Pancreas (tissue), 10 donors: ENCODE measurements at regions not wholly inside any gene's neighbourhood (a gene's known extent, or its start where the extent isn't known, plus 50 kb on each side); places are given as distances from the start of the nearest gene placed in this dataset.

Source experiments
- ATAC-seq, 4 donors: fragments of 200-7000 bp; cut with Tn5 transposase; one replicate each; pipeline versions ENCODE4 v1.8.0 to v1.9.1; 2020; ENCODE audit warnings: mild to moderate bottlenecking in 4 of 4, moderate library complexity in 4 of 4
- DNase-seq, 6 donors: peaks; one replicate each; pipeline ENCODE4 v3.0.0-alpha.2; 2020
- FAIRE-seq: peaks from 2 replicates; lab custom pipeline; 2012; peaks lifted over from hg19 to GRCh38; lab: Jason Lieb, UNC
- H3K27ac ChIP-seq, 4 donors: fragments of 200-600 bp; sonication (generic); 1 replicate in 3 of 4; 2 replicates in 1 of 4; pipeline versions ENCODE4 v1.5.0 to v1.8.0; 2020
- H3K27me3 ChIP-seq, 4 donors: fragments of 200-600 bp; one replicate each; pipeline ENCODE4 v1.8.0; 2021
- H3K36me3 ChIP-seq, 3 donors: fragments of 200-600 bp; sonication (generic) in 1 of 3; one replicate each; pipeline versions ENCODE4 v1.5.0 to v1.8.0; 2020 to 2021
- H3K4me1 ChIP-seq, 3 donors: fragments of 200-600 bp; one replicate each; pipeline ENCODE4 v1.8.0; 2021
- H3K4me3 ChIP-seq, 4 donors: fragments of 200-600 bp; sonication (generic) in 2 of 4; one replicate each; pipeline versions ENCODE4 v1.5.0 to v1.8.0; 2020 to 2021
- H3K9me3 ChIP-seq, 4 donors: fragments of 200-600 bp; one replicate each; pipeline ENCODE4 v1.8.0; 2021
- CTCF ChIP-seq, 4 donors: fragments of 200-600 bp; sonication (generic) in 3 of 4; IDR thresholded peaks; one replicate each; pipeline versions ENCODE4 v1.5.0 to v1.8.0; 2021; ENCODE audit warnings: antibody characterized with exemption in 4 of 4
- WGBS, 2 donors: extraction: QIAGEN DNeasy Blood & Tissue Kit; methylation state at CpG; one replicate each; pipeline ENCODE4 v1.1.7; 2013; 5-methylcytosine and 5-hydroxymethylcytosine counted together
- intact Hi-C, 3 donors: fragments of 100-400 bp; cut with DNase I; formaldehyde crosslinking; loops; one replicate each; pipeline versions ENCODE4 v1.11.1 to v1.14.2; 2022
- donor health status: healthy with polysubstance abuse.
- donor health status: DM: no; HTN: no; CAD: no; lungs with moderate emphysema.
- donor health status: DM: no; HTN: no; CAD: no.
- donor health status: control.
- donor health status: control.
- donor health status: Bipolar disorder and iron deficiency.
- donor health status: DM: yes; HTN: yes; CAD: no.
- donor health status: DM: no; HTN: no; CAD: no.
- donor health status: DM: no; HTN: no; CAD: no.
- donor health status: DM: yes; HTN: yes; CAD: no.

GRCh38 chr4:181656748-181657147, 586.5 kb upstream of the TENM3 start:
- Histone ChIP-seq H3K36me3 (no peaks in the 10 kb centered on the region), H3K27ac (no peak overlapping the region), H3K27me3 (no peaks in the 10 kb centered on the region), H3K9me3 (no peaks in the 10 kb centered on the region), H3K4me1 (no peaks in the 10 kb centered on the region), H3K4me3 (no peak overlapping the region)
- TF ChIP-seq CTCF (IDR thresholded peaks at IDR 0.05) = no peak
- intact Hi-C loops = no loop called here
- 81 to 86% methylated on average over 5 of the region's 5 CpGs for WGBS, 2 donors
- ATAC-seq (no peak), DNase-seq (no peak), FAIRE-seq (no peak)

GRCh38 chr4:181659202-181659601, 584.0 kb upstream of the TENM3 start:
- Histone ChIP-seq H3K9me3 (no peaks in the 10 kb centered on the region), H3K27ac (no peak overlapping the region), H3K4me3 (no peak overlapping the region), H3K36me3 (no peaks in the 10 kb centered on the region), H3K27me3 (no peaks in the 10 kb centered on the region), H3K4me1 (no peaks in the 10 kb centered on the region)
- WGBS, 2 donors = 64 to 76% methylated on average over 3 of the region's 3 CpGs
- no peak for TF ChIP-seq CTCF (IDR thresholded peaks at IDR 0.05)
- DNase-seq = no peak
- intact Hi-C loops = no loop called here
- no peak for FAIRE-seq
- ATAC-seq = no peak

- intact Hi-C loops = no loop called here
- no peaks in the 10 kb centered on the region for H3K9me3 ChIP-seq
- DNase-seq = no peak
- no peaks in the 10 kb centered on the region for H3K36me3 ChIP-seq
- FAIRE-seq = no peak
- TF ChIP-seq CTCF (IDR thresholded peaks at IDR 0.05) = no peak
- H3K27me3 ChIP-seq = no peaks in the 10 kb centered on the region
- H3K4me3 ChIP-seq = no peak overlapping the region
- ATAC-seq = no peak
- H3K27ac ChIP-seq = no peak overlapping the region
- 43 to 44% methylated on average over 6 of the region's 6 CpGs for WGBS, 2 donors
- H3K4me1 ChIP-seq = no peaks in the 10 kb centered on the region
These were observed 583.3 kb upstream of the TENM3 start for GRCh38 chr4:181659876-181660275.

- 67 to 83% methylated on average over 4 of the region's 4 CpGs for whole genome bisulfite sequencing, 2 donors
- intact Hi-C loops = no loop called here
- H3K27me3 ChIP-seq = no peaks in the 10 kb centered on the region
- no peaks in the 10 kb centered on the region for H3K4me1 ChIP-seq
- ATAC-seq (no peak), DNase-seq (no peak), FAIRE-seq (no peak)
- H3K27ac ChIP-seq = no peak overlapping the region
- H3K36me3 ChIP-seq = no peaks in the 10 kb centered on the region
- TF ChIP-seq CTCF (IDR thresholded peaks at IDR 0.05) = no peak
- no peaks in the 10 kb centered on the region for H3K9me3 ChIP-seq
- no peak overlapping the region for H3K4me3 ChIP-seq
These were observed 582.1 kb upstream of the TENM3 start for GRCh38 chr4:181661090-181661489.

GRCh38 chr4:181661923-181662322, 581.3 kb upstream of the TENM3 start:
- no peaks in the 10 kb centered on the region for H3K9me3 ChIP-seq
- FAIRE-seq (no peak), DNase-seq (no peak), ATAC-seq (no peak)
- H3K27ac ChIP-seq = no peak overlapping the region
- H3K27me3 ChIP-seq = no peaks in the 10 kb centered on the region
- TF ChIP-seq CTCF (IDR thresholded peaks at IDR 0.05) = no peak
- H3K36me3 ChIP-seq = no peaks in the 10 kb centered on the region
- H3K4me1 ChIP-seq = no peaks in the 10 kb centered on the region
- H3K4me3 ChIP-seq = no peak overlapping the region
- 8 to 14% methylated on average over 2 of the region's 2 CpGs for WGBS, 2 donors
- intact Hi-C loops = no loop called here
